ENCODE measurements at regions not wholly inside any gene's neighbourhood (a gene's known extent, or its start where the extent isn't known, plus 50 kb on each side); places are given as distances from the start of the nearest gene placed in this dataset.
A peak's percentile ranks its signal among the peaks of the same experiment; 100 is the strongest.

GRCh38 chr2:71943238-71944182 lies 204.2 kb downstream of the CYP26B1 start:
- ATAC-seq (peak; percentile 32 to 66), DNase-seq (peak; percentile 65)
- intact Hi-C loops (cut with DNase I) = no loop called here

GRCh38 chr2:71941726-71942525 lies 205.7 kb downstream of the CYP26B1 start:
- DNase-seq (no peak), ATAC-seq (peak in 1 of 2 donors; percentile 10)
- intact Hi-C loops (cut with DNase I) = no loop called here

GRCh38 chr2:71940695-71941094 lies 207.0 kb downstream of the CYP26B1 start:
- ATAC-seq (peak in 1 of 2 donors; percentile 62), DNase-seq (no peak)
- intact Hi-C loops (cut with DNase I) = no loop called here

- DNase-seq (peak; percentile 66), ATAC-seq (peak; percentile 45 to 68)
- intact Hi-C loops (cut with DNase I) = no loop called here
Observed at GRCh38 chr2:71939588-71940535, 207.8 kb downstream of the CYP26B1 start.

GRCh38 chr2:71938659-71939587 lies 208.7 kb downstream of the CYP26B1 start:
- intact Hi-C loops (cut with DNase I) = no loop called here
- no peak for DNase-seq
- no peak for ATAC-seq

- DNase-seq = no peak
- no peak for ATAC-seq
- intact Hi-C loops (cut with DNase I) = no loop called here
Observed at GRCh38 chr2:71938108-71938507, 209.6 kb downstream of the CYP26B1 start.

GRCh38 chr2:71937396-71937795 lies 210.3 kb downstream of the CYP26B1 start:
- intact Hi-C loops (cut with DNase I) = no loop called here
- DNase-seq (no peak), ATAC-seq (no peak)

- no peak for DNase-seq
- ATAC-seq = no peak
- intact Hi-C loops (cut with DNase I) = no loop called here
Observed at GRCh38 chr2:71936076-71937030, 211.3 kb downstream of the CYP26B1 start.

GRCh38 chr2:71935262-71935848 lies 212.3 kb downstream of the CYP26B1 start:
- DNase-seq (peak; percentile 78), ATAC-seq (peak; percentile 59 to 75)
- intact Hi-C loops (cut with DNase I) = no loop called here

GRCh38 chr2:71934595-71935261 lies 212.9 kb downstream of the CYP26B1 start:
- intact Hi-C loops (cut with DNase I) = no loop called here
- ATAC-seq (peak; percentile 70 to 77), DNase-seq (peak; percentile 67)

- no peak for ATAC-seq
- no peak for DNase-seq
- intact Hi-C loops (cut with DNase I) = no loop called here
Observed at GRCh38 chr2:71934320-71934593, 213.4 kb downstream of the CYP26B1 start.

GRCh38 chr2:71933467-71934319 lies 214.0 kb downstream of the CYP26B1 start:
- DNase-seq = no peak
- intact Hi-C loops (cut with DNase I) = no loop called here
- no peak for ATAC-seq

- no peak for ATAC-seq
- DNase-seq = no peak
- intact Hi-C loops (cut with DNase I) = no loop called here
Observed at GRCh38 chr2:71932780-71933466, 214.7 kb downstream of the CYP26B1 start.

GRCh38 chr2:71932037-71932779 lies 215.5 kb downstream of the CYP26B1 start:
- intact Hi-C loops (cut with DNase I) = no loop called here
- ATAC-seq (no peak), DNase-seq (no peak)

Data from left cardiac atrium (tissue), 4 donors.